Activated naive CD8-positive, alpha-beta T cell treated with anti-CD3 and anti-CD28 coated beads, Interleukin-2, amount 50 U/mL, for 24 hours (primary cell): ENCODE measurements at regions not wholly inside any gene's neighbourhood (a gene's known extent, or its start where the extent isn't known, plus 50 kb on each side); places are given as distances from the start of the nearest gene placed in this dataset.

ENCODE experiments used
- ATAC-seq: fragments of 150-1000 bp; cut with Tn5 transposase; one replicate; pipeline ENCODE4 v1.10.0; 2021
- DNase-seq: peaks from one replicate; pipeline ENCODE4 v3.0.0; 2021
- H3K27ac Mint-ChIP-seq: one replicate; pipeline ENCODE4 v1.8.0; 2021; ENCODE audit warnings: mild to moderate bottlenecking, mixed read lengths
- H3K27me3 Mint-ChIP-seq: one replicate; pipeline ENCODE4 v1.8.0; 2021; ENCODE audit warnings: mixed read lengths
- H3K36me3 Mint-ChIP-seq: one replicate; pipeline ENCODE4 v1.8.0; 2021; ENCODE audit warnings: low read depth, mixed read lengths
- H3K4me1 Mint-ChIP-seq: one replicate; pipeline ENCODE4 v1.8.0; 2021; ENCODE audit warnings: mixed read lengths
- H3K4me3 Mint-ChIP-seq: one replicate; pipeline ENCODE4 v1.8.0; 2021; ENCODE audit warnings: mild to moderate bottlenecking, moderate library complexity, mixed read lengths
- H3K9me3 Mint-ChIP-seq: one replicate; pipeline ENCODE4 v1.8.0; 2021; ENCODE audit warnings: mixed read lengths

- H3K9me3 Mint-ChIP-seq = no peaks in the 10 kb centered on the region
- H3K27ac Mint-ChIP-seq = no peak overlapping the region
- peaks cover 22% of the 10 kb centered on the region for H3K27me3 Mint-ChIP-seq
- DNase-seq = no peak
- H3K36me3 Mint-ChIP-seq = no peaks in the 10 kb centered on the region
- no peak for ATAC-seq
- H3K4me3 Mint-ChIP-seq = no peak overlapping the region
- no peaks in the 10 kb centered on the region for H3K4me1 Mint-ChIP-seq
Observed at GRCh38 chr1:11338284-11338924, 65.4 kb downstream of the UBIAD1 start.

GRCh38 chr1:11339346-11340232 is 66.6 kb downstream of the UBIAD1 start:
- Mint-ChIP-seq H3K27ac (no peak overlapping the region), H3K4me3 (no peak overlapping the region), H3K27me3 (peaks cover 22% of the 10 kb centered on the region), H3K4me1 (no peaks in the 10 kb centered on the region), H3K9me3 (no peaks in the 10 kb centered on the region), H3K36me3 (no peaks in the 10 kb centered on the region)
- ATAC-seq (no peak), DNase-seq (no peak)

GRCh38 chr1:11340233-11340632 is 67.2 kb downstream of the UBIAD1 start:
- H3K4me1 Mint-ChIP-seq = no peaks in the 10 kb centered on the region

GRCh38 chr1:11341901-11342552 is 69.0 kb downstream of the UBIAD1 start:
- no peaks in the 10 kb centered on the region for H3K4me1 Mint-ChIP-seq
- H3K27me3 Mint-ChIP-seq = peaks cover 22% of the 10 kb centered on the region
- H3K4me3 Mint-ChIP-seq = no peak overlapping the region
- H3K27ac Mint-ChIP-seq = no peak overlapping the region
- no peak for ATAC-seq
- no peaks in the 10 kb centered on the region for H3K9me3 Mint-ChIP-seq
- no peaks in the 10 kb centered on the region for H3K36me3 Mint-ChIP-seq
- DNase-seq = no peak

More at GRCh38 chr1:11340233-11340632, 67.2 kb downstream of the UBIAD1 start:
- ATAC-seq = no peak
- H3K27ac Mint-ChIP-seq = no peak overlapping the region
- no peak for DNase-seq
- H3K9me3 Mint-ChIP-seq = no peaks in the 10 kb centered on the region
- no peak overlapping the region for H3K4me3 Mint-ChIP-seq
- H3K36me3 Mint-ChIP-seq = no peaks in the 10 kb centered on the region
- peaks cover 22% of the 10 kb centered on the region for H3K27me3 Mint-ChIP-seq

GRCh38 chr1:11342621-11343032 is 69.6 kb downstream of the UBIAD1 start:
- Mint-ChIP-seq H3K4me1 (no peaks in the 10 kb centered on the region), H3K36me3 (no peaks in the 10 kb centered on the region), H3K27me3 (peaks cover 22% of the 10 kb centered on the region)

GRCh38 chr1:11345971-11346715 is 73.1 kb downstream of the UBIAD1 start:
- Mint-ChIP-seq H3K27me3 (no peaks in the 10 kb centered on the region), H3K4me3 (no peak overlapping the region), H3K36me3 (peaks cover 4% of the 10 kb centered on the region), H3K27ac (no peak overlapping the region), H3K4me1 (peaks cover 5% of the 10 kb centered on the region), H3K9me3 (peaks cover 4% of the 10 kb centered on the region)
- DNase-seq (no peak), ATAC-seq (no peak)

More at GRCh38 chr1:11342621-11343032, 69.6 kb downstream of the UBIAD1 start:
- Mint-ChIP-seq H3K4me3 (no peak overlapping the region), H3K27ac (no peak overlapping the region), H3K9me3 (no peaks in the 10 kb centered on the region)
- no peak for DNase-seq
- ATAC-seq = no peak

- H3K4me1 Mint-ChIP-seq = peaks cover 12% of the 10 kb centered on the region
- H3K27ac Mint-ChIP-seq = no peak overlapping the region
- H3K27me3 Mint-ChIP-seq = peaks cover 1% of the 10 kb centered on the region
- no peak overlapping the region for H3K4me3 Mint-ChIP-seq
- ATAC-seq (no peak), DNase-seq (no peak)
- peaks cover 4% of the 10 kb centered on the region for H3K36me3 Mint-ChIP-seq
- H3K9me3 Mint-ChIP-seq = peaks cover 4% of the 10 kb centered on the region
Observed at GRCh38 chr1:11350265-11350664, 77.3 kb downstream of the UBIAD1 start.

GRCh38 chr1:11352058-11352715 is 79.2 kb downstream of the UBIAD1 start:
- H3K4me1 Mint-ChIP-seq = peaks cover 15% of the 10 kb centered on the region
- peaks cover 5% of the 10 kb centered on the region for H3K27me3 Mint-ChIP-seq
- H3K4me3 Mint-ChIP-seq = no peak overlapping the region
- H3K9me3 Mint-ChIP-seq = peaks cover 4% of the 10 kb centered on the region
- no peak for DNase-seq
- no peak for ATAC-seq
- no peak overlapping the region for H3K27ac Mint-ChIP-seq
- H3K36me3 Mint-ChIP-seq = peaks cover 4% of the 10 kb centered on the region

- Mint-ChIP-seq H3K27me3 (peaks cover 9% of the 10 kb centered on the region), H3K4me3 (no peak overlapping the region), H3K27ac (no peak overlapping the region), H3K4me1 (peaks cover 15% of the 10 kb centered on the region), H3K9me3 (peaks cover 4% of the 10 kb centered on the region), H3K36me3 (peaks cover 4% of the 10 kb centered on the region)
- DNase-seq = no peak
- ATAC-seq = no peak
Observed at GRCh38 chr1:11352816-11353799, 80.1 kb downstream of the UBIAD1 start.

GRCh38 chr1:11354893-11355553 is 82.0 kb downstream of the UBIAD1 start:
- peaks cover 11% of the 10 kb centered on the region for H3K27me3 Mint-ChIP-seq
- no peaks in the 10 kb centered on the region for H3K9me3 Mint-ChIP-seq
- no peak overlapping the region for H3K27ac Mint-ChIP-seq
- H3K36me3 Mint-ChIP-seq = peaks cover under 1% of the 10 kb centered on the region
- ATAC-seq (no peak), DNase-seq (no peak)
- peaks cover 12% of the 10 kb centered on the region for H3K4me1 Mint-ChIP-seq
- H3K4me3 Mint-ChIP-seq = no peak overlapping the region

- Mint-ChIP-seq H3K27me3 (peaks cover 11% of the 10 kb centered on the region), H3K9me3 (no peaks in the 10 kb centered on the region), H3K4me1 (peaks cover 10% of the 10 kb centered on the region), H3K27ac (no peak overlapping the region), H3K36me3 (no peaks in the 10 kb centered on the region), H3K4me3 (no peak overlapping the region)
- DNase-seq = no peak
- no peak for ATAC-seq
Observed at GRCh38 chr1:11355559-11356475, 82.8 kb downstream of the UBIAD1 start.

- H3K4me1 Mint-ChIP-seq = peaks cover 10% of the 10 kb centered on the region
- no peaks in the 10 kb centered on the region for H3K9me3 Mint-ChIP-seq
- peaks cover 11% of the 10 kb centered on the region for H3K27me3 Mint-ChIP-seq
- DNase-seq (no peak), ATAC-seq (no peak)
- H3K27ac Mint-ChIP-seq = no peak overlapping the region
- H3K36me3 Mint-ChIP-seq = no peaks in the 10 kb centered on the region
- no peak overlapping the region for H3K4me3 Mint-ChIP-seq
Observed at GRCh38 chr1:11357276-11357675, 84.3 kb downstream of the UBIAD1 start.
